IMR-90 (cell line): ENCODE measurements at regions not wholly inside any gene's neighbourhood (a gene's known extent, or its start where the extent isn't known, plus 50 kb on each side); places are given as distances from the start of the nearest gene placed in this dataset.

Experiments used
- ATAC-seq: fragments of 200-7000 bp; cut with Tn5 transposase; 2 replicates; pipeline ENCODE4 v1.9.1; 2020; ENCODE audit warnings: low read depth, mild to moderate bottlenecking, moderate library complexity
- BruUV-seq: library from RNA; stranded (reverse); fragments of 400-500 nt; replicated peaks from 2 replicates; lab custom pipeline; 2021; lab: Mats Ljungman, UMichigan
- CTCF ChIA-PET: fragments of 300-600 bp; formaldehyde crosslinking; extraction: SDS; loops from one replicate; lab custom pipeline; 2021; ENCODE audit warnings: antibody characterized with exemption; lab: Yijun Ruan, JAX
- POLR2A ChIA-PET: fragments of 300-600 bp; sonication (Branson Sonifier 250); formaldehyde crosslinking; loops from one replicate; lab custom pipeline; 2022; ENCODE audit warnings: antibody characterized with exemption; ENCODE audit not compliant: unreplicated experiment; lab: Charles Lee
- DNase-seq: peaks from one replicate; pipeline ENCODE4 v3.0.0; 2013
- H2AFZ ChIP-seq: replicated peaks from 2 replicates; pipeline ENCODE3; 2013; ENCODE audit warnings: low read length, mild to moderate bottlenecking; ENCODE audit not compliant: poor library complexity
- H2AK5ac ChIP-seq: 2 replicates; pipeline ENCODE4 v1.6.1; 2013; ENCODE audit warnings: low read depth, low read length, inconsistent platforms
- H2AK9ac ChIP-seq: replicated peaks from 2 replicates; pipeline ENCODE3; 2013; ENCODE audit warnings: mild to moderate bottlenecking, low read depth, low read length, moderate library complexity; ENCODE audit not compliant: poor library complexity
- H2BK120ac ChIP-seq: 2 replicates; pipeline ENCODE4 v1.6.1; 2013; ENCODE audit warnings: low read depth, low read length, inconsistent platforms
- H2BK15ac ChIP-seq: 3 replicates; pipeline ENCODE4 v1.6.1; 2013; ENCODE audit warnings: low read depth, low read length, inconsistent platforms
- H2BK20ac ChIP-seq: 2 replicates; pipeline ENCODE4 v1.6.1; 2013; ENCODE audit warnings: low read depth, mild to moderate bottlenecking, inconsistent platforms, low read length, moderate library complexity
- H2BK5ac ChIP-seq: 2 replicates; pipeline ENCODE4 v1.6.1; 2013; ENCODE audit warnings: mild to moderate bottlenecking, low read depth, low read length, inconsistent platforms; ENCODE audit not compliant: poor library complexity, severe bottlenecking
- H3K14ac ChIP-seq: replicated peaks from 2 replicates; pipeline ENCODE4 v1.6.1; 2013; ENCODE audit warnings: low read depth, low read length, inconsistent platforms
- H3K18ac ChIP-seq: 2 replicates; pipeline ENCODE4 v1.6.1; 2013; ENCODE audit warnings: low read depth, low read length, control low read depth
- H3K23ac ChIP-seq: 2 replicates; pipeline ENCODE4 v1.6.1; 2013; ENCODE audit warnings: low read depth, low read length, inconsistent platforms
- H3K27ac ChIP-seq: 2 replicates; pipeline ENCODE4 v1.5.1; 2013; ENCODE audit warnings: mild to moderate bottlenecking, control low read depth, low read length; ENCODE audit not compliant: insufficient read depth
- H3K27me3 ChIP-seq: 2 replicates; pipeline ENCODE4 v1.6.1; 2013; ENCODE audit warnings: low read length; ENCODE audit not compliant: control insufficient read depth, insufficient read depth
- H3K36me3 ChIP-seq: 2 replicates; pipeline ENCODE4 v1.6.1; 2013; ENCODE audit warnings: low read length, mixed read lengths; ENCODE audit not compliant: control insufficient read depth, insufficient read depth
- H3K4ac ChIP-seq: 2 replicates; pipeline ENCODE4 v1.6.1; 2013; ENCODE audit warnings: low read depth, low read length, inconsistent platforms
- H3K4me1 ChIP-seq: 2 replicates; pipeline ENCODE4 v1.6.1; 2013; ENCODE audit warnings: low read length, mixed read lengths; ENCODE audit not compliant: control insufficient read depth, insufficient read depth
- H3K4me2 ChIP-seq: 2 replicates; pipeline ENCODE4 v1.6.1; 2013; ENCODE audit warnings: low read depth, mild to moderate bottlenecking, control low read depth, low read length, moderate library complexity
- H3K4me3 ChIP-seq: 2 replicates; pipeline ENCODE4 v1.5.1; 2013; ENCODE audit warnings: low read depth, mild to moderate bottlenecking, control low read depth, low read length, moderate library complexity; ENCODE audit not compliant: insufficient read depth
- H3K56ac ChIP-seq: 2 replicates; pipeline ENCODE4 v1.6.1; 2013; ENCODE audit warnings: low read length, inconsistent platforms; ENCODE audit not compliant: insufficient read depth; ENCODE audit errors: extremely low read depth
- H3K79me1 ChIP-seq, 2 experiments: 2 replicates each; pipeline ENCODE4 v1.6.1; 2013; ENCODE audit warnings: low read length in 2 of 2, inconsistent platforms in 1 of 2, low read depth in 1 of 2
- H3K9ac ChIP-seq: 2 replicates; pipeline ENCODE4 v1.6.1; 2013; ENCODE audit warnings: low read depth, low read length, control low read depth
- H3K9me1 ChIP-seq: 2 replicates; pipeline ENCODE4 v1.6.1; 2013; ENCODE audit warnings: low read length, inconsistent platforms; ENCODE audit not compliant: insufficient read depth
- H3K9me3 ChIP-seq: 2 replicates; pipeline ENCODE4 v1.6.1; 2013; ENCODE audit warnings: low read length; ENCODE audit not compliant: control insufficient read depth, insufficient read depth
- H4K20me1 ChIP-seq: 2 replicates; pipeline ENCODE4 v1.6.1; 2013; ENCODE audit warnings: low read length, inconsistent platforms; ENCODE audit not compliant: insufficient read depth
- H4K5ac ChIP-seq: 2 replicates; pipeline ENCODE4 v1.6.1; 2013; ENCODE audit warnings: mild to moderate bottlenecking, low read depth, low read length, control low read depth
- H4K8ac ChIP-seq, 2 experiments: 2 replicates each; pipeline ENCODE4 v1.6.1; 2013; ENCODE audit warnings: low read depth in 2 of 2, low read length in 2 of 2, control low read depth in 1 of 2, inconsistent platforms in 1 of 2
- H4K91ac ChIP-seq: 2 replicates; pipeline ENCODE4 v1.6.1; 2013; ENCODE audit warnings: low read depth, low read length, inconsistent platforms; ENCODE audit not compliant: insufficient read depth
- CEBPB ChIP-seq: IDR thresholded peaks from 2 replicates; pipeline ENCODE4 v1.6.1; 2012; ENCODE audit warnings: low read depth, low read length, improper control_type of control experiment
- MAFK ChIP-seq: IDR thresholded peaks from 2 replicates; pipeline ENCODE4 v1.6.1; 2012; ENCODE audit warnings: low read depth, low read length, improper control_type of control experiment
- RAD21 ChIP-seq: IDR thresholded peaks from 2 replicates; pipeline ENCODE4 v1.6.1; 2012; ENCODE audit warnings: low read length, improper control_type of control experiment
- USF2 ChIP-seq: fragments of 150-350 bp; IDR thresholded peaks from 2 replicates; pipeline ENCODE4 v1.6.1; 2017; ENCODE audit warnings: mild to moderate bottlenecking, antibody characterized with exemption, low read length, low read depth
- WGBS, 2 experiments: methylation state at CpG; one replicate each; pipeline versions ENCODE4 v1.1.5 to v1.1.7; 2013; ENCODE audit warnings: missing lambda C conversion rate in 2 of 2; ENCODE audit not compliant: insufficient read length in 1 of 2; ENCODE audit errors: extremely low coverage in 2 of 2; 5-methylcytosine and 5-hydroxymethylcytosine counted together
- dilution Hi-C: fragments of 300-500 bp; cut with HindIII; formaldehyde crosslinking; loops from one replicate; pipeline ENCODE4 v1.14.3; 2018; ENCODE audit warnings: low sequenced_read_pairs; ENCODE audit not compliant: unreplicated experiment
- in situ Hi-C: fragments of 300-500 bp; cut with MboI; formaldehyde crosslinking; loops from 3 replicates; pipeline ENCODE4 v1.14.3; 2019; ENCODE audit warnings: low sequenced_read_pairs, inconsistent platforms, mixed read lengths
- intact Hi-C: fragments of 100-400 bp; cut with micrococcal nuclease; formaldehyde crosslinking; loops from 2 replicates; pipeline ENCODE4 v1.10.0; 2022

GRCh38 chr3:66761093-66761780 lies 236.9 kb upstream of the KBTBD8 start:
- intact Hi-C loops: no loop called here
- WGBS, 2 experiments: no CpG with 5 or more reads among the region's 9 CpGs
- no peak overlapping the region for H4K5ac ChIP-seq
- H2BK5ac ChIP-seq: no peak overlapping the region
- no peak overlapping the region for H4K8ac ChIP-seq
- CTCF ChIA-PET: interaction anchor here (0.6 to 0.8 kb wide), 3 partner anchors 13 to 798 kb away, joined by 3 read pairs; no protein-coding TSS in a partner anchor
- H2AK9ac ChIP-seq: no peak overlapping the region
- in situ Hi-C loops: no loop called here
- H2BK20ac ChIP-seq: no peak overlapping the region
- H4K20me1 ChIP-seq: no peaks in the 10 kb centered on the region
- dilution Hi-C loops: no loop called here
- H2AK5ac ChIP-seq: no peak overlapping the region
- POLR2A ChIA-PET: no interaction called here
- H3K23ac ChIP-seq: no peak overlapping the region
- H2AFZ ChIP-seq: no peak overlapping the region
- no peak overlapping the region for H3K14ac ChIP-seq
- peak overlapping the region; percentile 46; the same call in 1 of the 2 replicates for H3K18ac ChIP-seq
- H3K79me1 ChIP-seq: no peaks in the 10 kb centered on the region
- DNase-seq (peak; percentile 52), ATAC-seq (no peak)
- no peak overlapping the region for H4K91ac ChIP-seq
- H3K9me1 ChIP-seq: no peaks in the 10 kb centered on the region
- no TSS peak for BruUV-seq
- H2BK120ac ChIP-seq: no peak overlapping the region; the same call in 1 of the 2 replicates
- H3K56ac ChIP-seq: no peak overlapping the region
- no peak overlapping the region for H3K4ac ChIP-seq
- H3K4me2 ChIP-seq: no peak overlapping the region
- no peak for TF ChIP-seq RAD21
- TF ChIP-seq MAFK: no peak
- TF ChIP-seq USF2: no peak
- TF ChIP-seq CEBPB: 0 out of 2 replicates have a peak, but pooled peaks have one; percentile 46
- H2BK15ac ChIP-seq: no peak overlapping the region
- no peaks in the 10 kb centered on the region for H3K36me3 ChIP-seq
- H3K4me3 ChIP-seq: no peak overlapping the region
- no peak overlapping the region for H3K9ac ChIP-seq
- no peak overlapping the region for H3K27ac ChIP-seq
- no peaks in the 10 kb centered on the region for H3K27me3 ChIP-seq
- H3K9me3 ChIP-seq: no peaks in the 10 kb centered on the region
- peaks cover 8% of the 10 kb centered on the region for H3K4me1 ChIP-seq
